H9 (cell line): ENCODE measurements at regions not wholly inside any gene's neighbourhood (a gene's known extent, or its start where the extent isn't known, plus 50 kb on each side); places are given as distances from the start of the nearest gene placed in this dataset.

Experiments
- DNase-seq: peaks from one replicate; pipeline ENCODE4 v3.0.0-alpha.2; 2017
- H2AFZ ChIP-seq: one replicate; pipeline ENCODE4 v1.6.1; 2013; ENCODE audit warnings: mild to moderate bottlenecking, low read length, control low read depth, moderate library complexity
- H2AK5ac ChIP-seq: 2 replicates; pipeline ENCODE4 v1.6.1; 2013; ENCODE audit warnings: low read length, control low read depth, mixed read lengths; ENCODE audit not compliant: insufficient read length
- H2BK120ac ChIP-seq: one replicate; pipeline ENCODE4 v1.6.1; 2013; ENCODE audit warnings: low read depth, mild to moderate bottlenecking, low read length, control low read depth, inconsistent platforms; ENCODE audit not compliant: poor library complexity, severe bottlenecking
- H2BK12ac ChIP-seq: 2 replicates; pipeline ENCODE4 v1.6.1; 2013; ENCODE audit warnings: low read length, control low read depth, mixed read lengths, low read depth; ENCODE audit not compliant: insufficient read length
- H2BK15ac ChIP-seq: 2 replicates; pipeline ENCODE4 v1.6.1; 2013; ENCODE audit warnings: low read depth, low read length, control low read depth
- H2BK20ac ChIP-seq: one replicate; pipeline ENCODE4 v1.6.1; 2013; ENCODE audit warnings: low read depth, mild to moderate bottlenecking, low read length, control low read depth, inconsistent platforms; ENCODE audit not compliant: poor library complexity, severe bottlenecking
- H2BK5ac ChIP-seq: 2 replicates; pipeline ENCODE4 v1.6.1; 2013; ENCODE audit warnings: low read length, control low read depth, mixed read lengths; ENCODE audit not compliant: insufficient read length
- H3K14ac ChIP-seq: 2 replicates; pipeline ENCODE4 v1.6.1; 2013; ENCODE audit warnings: low read length, control low read depth; ENCODE audit not compliant: insufficient read depth
- H3K18ac ChIP-seq: 2 replicates; pipeline ENCODE4 v1.6.1; 2013; ENCODE audit warnings: low read depth, mild to moderate bottlenecking, mixed read lengths, low read length, control low read depth; ENCODE audit not compliant: insufficient read length
- H3K23ac ChIP-seq: 2 replicates; pipeline ENCODE4 v1.6.1; 2013; ENCODE audit warnings: low read length, control low read depth, mixed read lengths, low read depth; ENCODE audit not compliant: insufficient read length
- H3K23me2 ChIP-seq: 2 replicates; pipeline ENCODE4 v1.6.1; 2013; ENCODE audit warnings: low read depth, mild to moderate bottlenecking, mixed read lengths, low read length, control low read depth; ENCODE audit not compliant: insufficient read length, poor library complexity, severe bottlenecking
- H3K27ac ChIP-seq: 2 replicates; pipeline ENCODE4 v1.5.1; 2013; ENCODE audit warnings: low read length, control low read depth, mixed read lengths, low read depth; ENCODE audit not compliant: insufficient read length
- H3K27me3 ChIP-seq: 2 replicates; pipeline ENCODE4 v1.6.1; 2013; ENCODE audit warnings: low read length, control low read depth, inconsistent platforms; ENCODE audit not compliant: insufficient read depth
- H3K4ac ChIP-seq: 2 replicates; pipeline ENCODE4 v1.6.1; 2013; ENCODE audit warnings: low read depth, mild to moderate bottlenecking, control low read depth, inconsistent platforms, low read length, moderate library complexity
- H3K4me1 ChIP-seq: 2 replicates; pipeline ENCODE4 v1.6.1; 2013; ENCODE audit warnings: low read length, control low read depth, inconsistent platforms; ENCODE audit not compliant: insufficient read depth
- H3K4me2 ChIP-seq: 2 replicates; pipeline ENCODE4 v1.6.1; 2013; ENCODE audit warnings: low read length, control low read depth, mixed read lengths; ENCODE audit not compliant: insufficient read length, insufficient read depth
- H3K56ac ChIP-seq: 2 replicates; pipeline ENCODE4 v1.6.1; 2013; ENCODE audit warnings: low read depth, mild to moderate bottlenecking, mixed read lengths, low read length, control low read depth; ENCODE audit not compliant: insufficient read length
- H3K79me1 ChIP-seq: 2 replicates; pipeline ENCODE4 v1.6.1; 2013; ENCODE audit warnings: low read depth, mild to moderate bottlenecking, moderate library complexity, low read length, control low read depth, inconsistent platforms; ENCODE audit not compliant: insufficient read depth, poor library complexity, severe bottlenecking
- H3K79me2 ChIP-seq: 2 replicates; pipeline ENCODE4 v1.6.1; 2013; ENCODE audit warnings: low read length, control low read depth, inconsistent platforms; ENCODE audit not compliant: insufficient read depth
- H3K9ac ChIP-seq: 2 replicates; pipeline ENCODE4 v1.6.1; 2013; ENCODE audit warnings: low read length, control low read depth, mixed read lengths; ENCODE audit not compliant: insufficient read length; ENCODE audit errors: extremely low read depth
- H3K9me3 ChIP-seq: one replicate; pipeline ENCODE4 v1.6.1; 2013; ENCODE audit warnings: low read depth, low read length, inconsistent platforms; ENCODE audit not compliant: control insufficient read depth
- H3T11ph ChIP-seq: one replicate; pipeline ENCODE4 v1.6.1; 2013; ENCODE audit warnings: mild to moderate bottlenecking, low read length, control low read depth, inconsistent platforms
- H4K20me1 ChIP-seq: one replicate; pipeline ENCODE4 v1.6.1; 2013; ENCODE audit not compliant: control insufficient read depth, insufficient read length, insufficient read depth
- H4K5ac ChIP-seq: 2 replicates; pipeline ENCODE4 v1.6.1; 2013; ENCODE audit warnings: low read depth, mild to moderate bottlenecking, mixed read lengths, low read length, control low read depth; ENCODE audit not compliant: insufficient read length
- H4K8ac ChIP-seq: replicated peaks from 2 replicates; pipeline ENCODE4 v1.6.1; 2013; ENCODE audit warnings: low read length, control low read depth, mixed read lengths, low read depth; ENCODE audit not compliant: insufficient read length
- H4K91ac ChIP-seq: 2 replicates; pipeline ENCODE4 v1.6.1; 2013; ENCODE audit warnings: low read depth, mild to moderate bottlenecking, moderate library complexity, mixed read lengths, low read length, control low read depth; ENCODE audit not compliant: insufficient read length
- H3K27ac Mint-ChIP-seq, 3 experiments: 2 replicates in 2 of 3; 3 replicates in 1 of 3; pipeline ENCODE4 v1.8.0; 2020 to 2021; ENCODE audit warnings: mixed read lengths in 3 of 3, mild to moderate bottlenecking in 1 of 3, moderate library complexity in 1 of 3
- H3K27me3 Mint-ChIP-seq: 2 replicates; pipeline ENCODE4 v1.8.0; 2021; ENCODE audit warnings: low read depth, mild to moderate bottlenecking, moderate library complexity, mixed read lengths
- H3K36me3 Mint-ChIP-seq, 3 experiments: 2 replicates in 2 of 3; 3 replicates in 1 of 3; pipeline ENCODE4 v1.8.0; 2020 to 2021; ENCODE audit warnings: low read depth in 3 of 3, mixed read lengths in 3 of 3; ENCODE audit not compliant: insufficient read depth in 1 of 3
- H3K4me1 Mint-ChIP-seq, 2 experiments: 2 replicates each; pipeline ENCODE4 v1.8.0; 2020; ENCODE audit warnings: mixed read lengths in 2 of 2
- H3K4me3 Mint-ChIP-seq, 2 experiments: 2 replicates in 1 of 2; 3 replicates in 1 of 2; pipeline ENCODE4 v1.8.0; 2020 to 2021; ENCODE audit warnings: mild to moderate bottlenecking in 2 of 2, mixed read lengths in 2 of 2, moderate library complexity in 1 of 2
- H3K9me3 Mint-ChIP-seq, 2 experiments: 2 replicates in 1 of 2; 3 replicates in 1 of 2; pipeline ENCODE4 v1.8.0; 2020; ENCODE audit warnings: mild to moderate bottlenecking in 2 of 2, mixed read lengths in 2 of 2, moderate library complexity in 1 of 2
- CTCF ChIP-seq: fragments of 200-600 bp; sonication (generic); conservative IDR thresholded peaks from 3 replicates; pipeline ENCODE4 v1.8.0; 2021; ENCODE audit warnings: antibody characterized with exemption, mild to moderate bottlenecking
- WGBS: extraction: QIAGEN DNeasy Blood & Tissue Kit; methylation state at CpG from one replicate; pipeline ENCODE4 v1.1.7; 2013; ENCODE audit warnings: missing lambda C conversion rate, low lambda C conversion rate, mixed read lengths; ENCODE audit not compliant: insufficient read length; ENCODE audit errors: extremely low coverage; 5-methylcytosine and 5-hydroxymethylcytosine counted together

GRCh38 chr5:74017786-74018211 is 391.8 kb downstream of the ARHGEF28 start:
- Histone ChIP-seq H3K79me2 (no peaks in the 10 kb centered on the region), H4K8ac (no peak overlapping the region), H3T11ph (no peak overlapping the region), H2BK20ac (no peak overlapping the region), H3K56ac (no peak overlapping the region), H2BK5ac (no peak overlapping the region), H4K5ac (no peak overlapping the region), H2BK15ac (no peak overlapping the region), H2BK120ac (no peak overlapping the region), H3K23me2 (no peaks in the 10 kb centered on the region), H3K27me3 (no peaks in the 10 kb centered on the region), H3K27ac (no peak overlapping the region), H4K91ac (no peak overlapping the region), H3K4me2 (no peak overlapping the region), H3K23ac (no peak overlapping the region), H3K4ac (no peak overlapping the region), H4K20me1 (no peaks in the 10 kb centered on the region), H3K18ac (no peak overlapping the region), H3K9ac (no peak overlapping the region), H3K9me3 (no peaks in the 10 kb centered on the region), H2BK12ac (no peak overlapping the region), H2AFZ (no peak overlapping the region), H3K79me1 (no peaks in the 10 kb centered on the region), H3K4me1 (no peaks in the 10 kb centered on the region), H2AK5ac (no peak overlapping the region), H3K14ac (no peak overlapping the region)
- peaks cover 2% of the 10 kb centered on the region for H3K27me3 Mint-ChIP-seq
- DNase-seq = no peak
- no peaks in the 10 kb centered on the region for H3K9me3 Mint-ChIP-seq
- no peak for TF ChIP-seq CTCF
- no peaks in the 10 kb centered on the region for H3K36me3 Mint-ChIP-seq
- WGBS = no CpG with 5 or more reads among the region's 3 CpGs
- no peak overlapping the region for H3K4me3 Mint-ChIP-seq
- peak overlapping the region in 1 of 3 experiments; percentile 49; a peak in 1 of 7 replicates for H3K27ac Mint-ChIP-seq
- peaks cover 7 to 14% of the 10 kb centered on the region in 2 experiments; a peak in 3 of 4 replicates for H3K4me1 Mint-ChIP-seq
